Upper lobe of right lung (tissue), 1 donor: ENCODE measurements at regions not wholly inside any gene's neighbourhood (a gene's known extent, or its start where the extent isn't known, plus 50 kb on each side); places are given as distances from the start of the nearest gene placed in this dataset.
"Not testable (repeated sequence)": the region's sequence is repeated elsewhere in the genome, so short reads cannot be mapped to it uniquely, and the experiment has no call there.

ENCODE experiments used
- ATAC-seq: fragments of 200-7000 bp; cut with Tn5 transposase; one replicate; pipeline ENCODE4 v1.9.1; 2020; ENCODE audit warnings: mild to moderate bottlenecking, moderate library complexity
- DNase-seq: peaks from one replicate; pipeline ENCODE4 v3.0.0-alpha.2; 2020
- H3K27ac ChIP-seq: fragments of 200-600 bp; one replicate; pipeline ENCODE4 v1.8.0; 2022
- H3K27me3 ChIP-seq: fragments of 200-600 bp; one replicate; pipeline ENCODE4 v1.8.0; 2022; ENCODE audit warnings: mild to moderate bottlenecking
- H3K36me3 ChIP-seq: fragments of 200-600 bp; one replicate; pipeline ENCODE4 v1.8.0; 2022
- H3K4me1 ChIP-seq: fragments of 200-600 bp; one replicate; pipeline ENCODE4 v1.8.0; 2022
- H3K4me3 ChIP-seq: fragments of 200-600 bp; one replicate; pipeline ENCODE4 v1.8.0; 2022; ENCODE audit warnings: mild to moderate bottlenecking
- H3K9me3 ChIP-seq: fragments of 200-600 bp; one replicate; pipeline ENCODE4 v1.8.0; 2022
- intact Hi-C: fragments of 100-400 bp; cut with DNase I; formaldehyde crosslinking; loops from one replicate; pipeline ENCODE4 v1.11.0; 2022
- TF ChIP-seq, protein P1 (sequence below): fragments of 200-600 bp; IDR thresholded peaks from one replicate; pipeline ENCODE4 v1.8.0; 2022; ENCODE audit warnings: antibody characterized with exemption
- donor health status: DM: no; HTN: yes; CAD: no; lungs with severe emphysema.

DNA sequence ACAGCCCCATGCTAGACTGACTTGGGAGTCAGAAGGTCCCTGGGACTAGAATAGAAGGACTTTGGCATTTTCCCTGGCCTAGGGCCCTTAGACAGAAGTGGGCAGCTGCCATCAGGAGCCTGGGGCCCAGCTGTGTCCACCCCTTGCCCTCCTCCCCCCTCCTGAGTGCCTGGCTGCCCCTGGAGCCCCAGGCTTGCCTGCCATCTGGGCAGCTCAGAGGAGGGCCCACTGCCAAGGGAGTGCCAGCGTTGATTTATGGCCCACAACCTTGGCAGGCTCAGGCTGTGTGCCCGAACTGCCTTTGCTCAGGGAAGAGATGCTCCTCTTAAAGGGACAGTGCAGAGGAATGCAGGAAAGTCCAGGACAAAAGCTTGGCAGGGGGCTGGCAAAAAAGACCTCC, 439.1 kb downstream of the SPATA31A7 start:
- H3K4me1 ChIP-seq, H3K27ac ChIP-seq, DNase-seq, H3K9me3 ChIP-seq, H3K36me3 ChIP-seq, ATAC-seq, H3K4me3 ChIP-seq, intact Hi-C loops, H3K27me3 ChIP-seq: not testable (repeated sequence)

- intact Hi-C loops = no loop called here
- H3K9me3 ChIP-seq = no peaks in the 10 kb centered on the region
- H3K27ac ChIP-seq = no peak overlapping the region
- TF ChIP-seq, protein P1, sequence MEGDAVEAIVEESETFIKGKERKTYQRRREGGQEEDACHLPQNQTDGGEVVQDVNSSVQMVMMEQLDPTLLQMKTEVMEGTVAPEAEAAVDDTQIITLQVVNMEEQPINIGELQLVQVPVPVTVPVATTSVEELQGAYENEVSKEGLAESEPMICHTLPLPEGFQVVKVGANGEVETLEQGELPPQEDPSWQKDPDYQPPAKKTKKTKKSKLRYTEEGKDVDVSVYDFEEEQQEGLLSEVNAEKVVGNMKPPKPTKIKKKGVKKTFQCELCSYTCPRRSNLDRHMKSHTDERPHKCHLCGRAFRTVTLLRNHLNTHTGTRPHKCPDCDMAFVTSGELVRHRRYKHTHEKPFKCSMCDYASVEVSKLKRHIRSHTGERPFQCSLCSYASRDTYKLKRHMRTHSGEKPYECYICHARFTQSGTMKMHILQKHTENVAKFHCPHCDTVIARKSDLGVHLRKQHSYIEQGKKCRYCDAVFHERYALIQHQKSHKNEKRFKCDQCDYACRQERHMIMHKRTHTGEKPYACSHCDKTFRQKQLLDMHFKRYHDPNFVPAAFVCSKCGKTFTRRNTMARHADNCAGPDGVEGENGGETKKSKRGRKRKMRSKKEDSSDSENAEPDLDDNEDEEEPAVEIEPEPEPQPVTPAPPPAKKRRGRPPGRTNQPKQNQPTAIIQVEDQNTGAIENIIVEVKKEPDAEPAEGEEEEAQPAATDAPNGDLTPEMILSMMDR = no peak
- no peaks in the 10 kb centered on the region for H3K36me3 ChIP-seq
- H3K4me3 ChIP-seq = no peak overlapping the region
- no peaks in the 10 kb centered on the region for H3K4me1 ChIP-seq
- DNase-seq (no peak), ATAC-seq (no peak)
- H3K27me3 ChIP-seq = no peaks in the 10 kb centered on the region
These were observed 444.4 kb downstream of the SPATA31A7 start for GRCh38 chr9:61634192-61634591.

- H3K36me3 ChIP-seq, H3K4me1 ChIP-seq, ATAC-seq, intact Hi-C loops, DNase-seq, H3K9me3 ChIP-seq, H3K27ac ChIP-seq, H3K4me3 ChIP-seq, H3K27me3 ChIP-seq: not testable (repeated sequence)
These were observed 474.4 kb downstream of the SPATA31A7 start for GRCh38 chr9:61664232-61664631.

- ATAC-seq (no peak), DNase-seq (peak; percentile 36)
- Histone ChIP-seq H3K36me3 (no peaks in the 10 kb centered on the region), H3K4me3 (no peak overlapping the region), H3K9me3 (no peaks in the 10 kb centered on the region), H3K4me1 (no peaks in the 10 kb centered on the region), H3K27ac (no peak overlapping the region), H3K27me3 (no peaks in the 10 kb centered on the region)
- TF ChIP-seq, protein P1 = no peak
- intact Hi-C loops = no loop called here
These were observed 475.5 kb downstream of the SPATA31A7 start for GRCh38 chr9:61665330-61665751.

DNA sequence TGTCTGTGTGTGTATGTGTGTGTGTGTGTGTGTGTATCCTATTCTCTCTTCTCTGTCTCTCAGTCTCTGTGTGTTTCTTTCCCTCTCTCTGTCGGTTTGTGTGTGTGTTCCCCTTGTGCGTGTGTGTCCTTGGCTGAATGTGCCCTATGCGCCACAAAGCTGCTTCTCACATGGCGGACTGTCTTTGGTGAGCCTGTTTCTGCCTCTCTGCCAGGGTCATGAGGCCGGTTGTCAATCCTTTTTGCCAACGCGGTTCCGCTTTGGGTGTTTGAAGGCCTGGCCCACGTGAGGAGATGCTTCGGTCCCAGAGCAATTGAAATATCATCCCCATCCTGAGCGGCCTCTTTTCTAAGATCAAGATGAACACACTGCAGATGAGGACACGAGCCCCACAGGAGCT, 476.0 kb downstream of the SPATA31A7 start:
- Histone ChIP-seq H3K27ac (no peak overlapping the region), H3K4me3 (no peak overlapping the region), H3K4me1 (no peaks in the 10 kb centered on the region), H3K36me3 (no peaks in the 10 kb centered on the region), H3K9me3 (no peaks in the 10 kb centered on the region), H3K27me3 (no peaks in the 10 kb centered on the region)
- intact Hi-C loops = no loop called here
- ATAC-seq (no peak), DNase-seq (peak; percentile 20)
- TF ChIP-seq, protein P1 = no peak

DNA sequence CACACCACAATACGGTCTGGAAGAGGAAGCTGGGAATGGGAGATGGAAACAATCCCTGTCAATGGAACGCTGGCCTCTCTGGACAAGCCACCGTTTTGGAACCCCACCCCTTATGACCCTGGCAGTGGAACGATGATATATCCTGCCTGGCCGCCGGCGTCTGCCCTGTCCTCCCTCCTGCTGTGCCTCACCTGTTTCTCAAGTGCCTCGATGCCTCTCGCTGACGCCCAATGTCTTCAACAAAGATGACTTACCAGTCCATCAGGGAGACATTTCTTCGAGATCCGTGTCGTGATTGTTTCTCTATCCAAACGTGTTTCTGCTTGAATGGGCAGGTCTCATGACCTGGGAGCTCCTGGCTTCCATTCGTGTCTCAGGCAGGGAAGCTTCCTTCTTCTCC, 476.5 kb downstream of the SPATA31A7 start:
- Histone ChIP-seq H3K27me3 (no peaks in the 10 kb centered on the region), H3K27ac (no peak overlapping the region), H3K4me3 (no peak overlapping the region), H3K9me3 (no peaks in the 10 kb centered on the region), H3K4me1 (no peaks in the 10 kb centered on the region), H3K36me3 (no peaks in the 10 kb centered on the region)
- TF ChIP-seq, protein P1 = no peak
- intact Hi-C loops = no loop called here
- no peak for ATAC-seq
- DNase-seq = peak; percentile 40

DNA sequence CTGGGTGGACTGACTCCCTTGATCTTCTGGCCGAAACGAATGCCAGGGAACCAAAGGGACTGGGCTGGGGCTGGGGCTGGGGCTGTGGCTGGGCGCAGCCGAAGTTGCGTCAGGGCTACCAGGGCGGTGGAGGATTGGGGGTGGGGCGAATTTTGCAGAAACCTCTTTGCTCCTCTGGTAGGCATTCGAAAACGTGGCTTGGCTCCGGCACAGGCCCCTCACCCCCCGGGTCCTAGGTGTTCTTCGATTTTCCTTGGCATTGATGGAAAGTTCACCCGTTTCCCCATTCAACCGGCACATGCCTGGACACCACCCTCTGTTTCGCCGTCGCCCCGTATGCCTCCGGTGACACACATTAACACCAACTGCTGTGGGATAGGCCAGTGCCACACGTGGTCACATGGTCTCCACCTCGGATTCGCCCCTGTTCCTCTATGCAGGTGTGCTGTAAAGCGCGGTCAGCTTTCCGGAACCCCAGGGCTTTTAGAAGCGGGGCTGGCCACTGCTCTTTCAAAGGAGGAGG, 477.1 kb downstream of the SPATA31A7 start:
- Histone ChIP-seq H3K4me1 (no peaks in the 10 kb centered on the region), H3K4me3 (no peak overlapping the region), H3K27ac (no peak overlapping the region), H3K27me3 (no peaks in the 10 kb centered on the region), H3K36me3 (no peaks in the 10 kb centered on the region), H3K9me3 (no peaks in the 10 kb centered on the region)
- ATAC-seq = no peak
- intact Hi-C loops = no loop called here
- peak; percentile 59 for DNase-seq
- TF ChIP-seq, protein P1 = no peak
